H1 (cell line): ENCODE measurements at regions not wholly inside any gene's neighbourhood (a gene's known extent, or its start where the extent isn't known, plus 50 kb on each side); places are given as distances from the start of the nearest gene placed in this dataset.

Experiments used
- BRCA1 ChIP-seq: IDR thresholded peaks from 2 replicates; pipeline ENCODE4 v1.6.1; 2012; ENCODE audit warnings: low read depth, low read length, improper control_type of control experiment
- CHD1 ChIP-seq: IDR thresholded peaks from 2 replicates; pipeline ENCODE4 v1.6.1; 2012; ENCODE audit warnings: low read depth, low read length, improper control_type of control experiment
- GABPA ChIP-seq: IDR thresholded peaks from 2 replicates; pipeline ENCODE4 v1.6.1; 2011; ENCODE audit warnings: mild to moderate bottlenecking, low read length, moderate library complexity, borderline replicate concordance; ENCODE audit not compliant: insufficient read depth
- SIX5 ChIP-seq: IDR thresholded peaks from 2 replicates; pipeline ENCODE4 v1.6.1; 2011; ENCODE audit warnings: mild to moderate bottlenecking, low read depth, low read length
- TF ChIP-seq, protein P1 (sequence below): fragments of 300-600 bp; sonication (generic); IDR thresholded peaks from 2 replicates; pipeline ENCODE4 v1.7.1; 2012; ENCODE audit warnings: low read length, moderate library complexity, mild to moderate bottlenecking, inconsistent platforms; ENCODE audit not compliant: insufficient replicate concordance

DNA sequence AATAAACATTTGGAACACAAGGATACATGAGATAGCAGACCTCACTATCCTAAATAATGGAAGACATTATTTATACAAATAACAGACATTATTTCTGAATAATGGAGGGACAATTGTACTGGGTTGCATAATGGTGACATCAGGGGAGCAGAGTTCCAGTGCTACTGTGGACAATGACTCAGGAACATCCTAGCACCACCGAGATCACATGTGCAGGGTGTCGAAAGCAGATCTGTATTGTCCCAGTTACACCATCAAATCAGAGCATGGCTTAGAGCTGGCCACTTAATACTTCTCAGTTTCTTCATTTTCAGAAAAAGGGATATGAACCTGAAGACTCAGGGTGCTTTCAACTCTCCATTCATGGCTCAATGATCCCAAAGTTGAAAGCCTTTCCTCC is 249.1 kb upstream of the RBMS1 start (continued):
- TF ChIP-seq, protein P1, sequence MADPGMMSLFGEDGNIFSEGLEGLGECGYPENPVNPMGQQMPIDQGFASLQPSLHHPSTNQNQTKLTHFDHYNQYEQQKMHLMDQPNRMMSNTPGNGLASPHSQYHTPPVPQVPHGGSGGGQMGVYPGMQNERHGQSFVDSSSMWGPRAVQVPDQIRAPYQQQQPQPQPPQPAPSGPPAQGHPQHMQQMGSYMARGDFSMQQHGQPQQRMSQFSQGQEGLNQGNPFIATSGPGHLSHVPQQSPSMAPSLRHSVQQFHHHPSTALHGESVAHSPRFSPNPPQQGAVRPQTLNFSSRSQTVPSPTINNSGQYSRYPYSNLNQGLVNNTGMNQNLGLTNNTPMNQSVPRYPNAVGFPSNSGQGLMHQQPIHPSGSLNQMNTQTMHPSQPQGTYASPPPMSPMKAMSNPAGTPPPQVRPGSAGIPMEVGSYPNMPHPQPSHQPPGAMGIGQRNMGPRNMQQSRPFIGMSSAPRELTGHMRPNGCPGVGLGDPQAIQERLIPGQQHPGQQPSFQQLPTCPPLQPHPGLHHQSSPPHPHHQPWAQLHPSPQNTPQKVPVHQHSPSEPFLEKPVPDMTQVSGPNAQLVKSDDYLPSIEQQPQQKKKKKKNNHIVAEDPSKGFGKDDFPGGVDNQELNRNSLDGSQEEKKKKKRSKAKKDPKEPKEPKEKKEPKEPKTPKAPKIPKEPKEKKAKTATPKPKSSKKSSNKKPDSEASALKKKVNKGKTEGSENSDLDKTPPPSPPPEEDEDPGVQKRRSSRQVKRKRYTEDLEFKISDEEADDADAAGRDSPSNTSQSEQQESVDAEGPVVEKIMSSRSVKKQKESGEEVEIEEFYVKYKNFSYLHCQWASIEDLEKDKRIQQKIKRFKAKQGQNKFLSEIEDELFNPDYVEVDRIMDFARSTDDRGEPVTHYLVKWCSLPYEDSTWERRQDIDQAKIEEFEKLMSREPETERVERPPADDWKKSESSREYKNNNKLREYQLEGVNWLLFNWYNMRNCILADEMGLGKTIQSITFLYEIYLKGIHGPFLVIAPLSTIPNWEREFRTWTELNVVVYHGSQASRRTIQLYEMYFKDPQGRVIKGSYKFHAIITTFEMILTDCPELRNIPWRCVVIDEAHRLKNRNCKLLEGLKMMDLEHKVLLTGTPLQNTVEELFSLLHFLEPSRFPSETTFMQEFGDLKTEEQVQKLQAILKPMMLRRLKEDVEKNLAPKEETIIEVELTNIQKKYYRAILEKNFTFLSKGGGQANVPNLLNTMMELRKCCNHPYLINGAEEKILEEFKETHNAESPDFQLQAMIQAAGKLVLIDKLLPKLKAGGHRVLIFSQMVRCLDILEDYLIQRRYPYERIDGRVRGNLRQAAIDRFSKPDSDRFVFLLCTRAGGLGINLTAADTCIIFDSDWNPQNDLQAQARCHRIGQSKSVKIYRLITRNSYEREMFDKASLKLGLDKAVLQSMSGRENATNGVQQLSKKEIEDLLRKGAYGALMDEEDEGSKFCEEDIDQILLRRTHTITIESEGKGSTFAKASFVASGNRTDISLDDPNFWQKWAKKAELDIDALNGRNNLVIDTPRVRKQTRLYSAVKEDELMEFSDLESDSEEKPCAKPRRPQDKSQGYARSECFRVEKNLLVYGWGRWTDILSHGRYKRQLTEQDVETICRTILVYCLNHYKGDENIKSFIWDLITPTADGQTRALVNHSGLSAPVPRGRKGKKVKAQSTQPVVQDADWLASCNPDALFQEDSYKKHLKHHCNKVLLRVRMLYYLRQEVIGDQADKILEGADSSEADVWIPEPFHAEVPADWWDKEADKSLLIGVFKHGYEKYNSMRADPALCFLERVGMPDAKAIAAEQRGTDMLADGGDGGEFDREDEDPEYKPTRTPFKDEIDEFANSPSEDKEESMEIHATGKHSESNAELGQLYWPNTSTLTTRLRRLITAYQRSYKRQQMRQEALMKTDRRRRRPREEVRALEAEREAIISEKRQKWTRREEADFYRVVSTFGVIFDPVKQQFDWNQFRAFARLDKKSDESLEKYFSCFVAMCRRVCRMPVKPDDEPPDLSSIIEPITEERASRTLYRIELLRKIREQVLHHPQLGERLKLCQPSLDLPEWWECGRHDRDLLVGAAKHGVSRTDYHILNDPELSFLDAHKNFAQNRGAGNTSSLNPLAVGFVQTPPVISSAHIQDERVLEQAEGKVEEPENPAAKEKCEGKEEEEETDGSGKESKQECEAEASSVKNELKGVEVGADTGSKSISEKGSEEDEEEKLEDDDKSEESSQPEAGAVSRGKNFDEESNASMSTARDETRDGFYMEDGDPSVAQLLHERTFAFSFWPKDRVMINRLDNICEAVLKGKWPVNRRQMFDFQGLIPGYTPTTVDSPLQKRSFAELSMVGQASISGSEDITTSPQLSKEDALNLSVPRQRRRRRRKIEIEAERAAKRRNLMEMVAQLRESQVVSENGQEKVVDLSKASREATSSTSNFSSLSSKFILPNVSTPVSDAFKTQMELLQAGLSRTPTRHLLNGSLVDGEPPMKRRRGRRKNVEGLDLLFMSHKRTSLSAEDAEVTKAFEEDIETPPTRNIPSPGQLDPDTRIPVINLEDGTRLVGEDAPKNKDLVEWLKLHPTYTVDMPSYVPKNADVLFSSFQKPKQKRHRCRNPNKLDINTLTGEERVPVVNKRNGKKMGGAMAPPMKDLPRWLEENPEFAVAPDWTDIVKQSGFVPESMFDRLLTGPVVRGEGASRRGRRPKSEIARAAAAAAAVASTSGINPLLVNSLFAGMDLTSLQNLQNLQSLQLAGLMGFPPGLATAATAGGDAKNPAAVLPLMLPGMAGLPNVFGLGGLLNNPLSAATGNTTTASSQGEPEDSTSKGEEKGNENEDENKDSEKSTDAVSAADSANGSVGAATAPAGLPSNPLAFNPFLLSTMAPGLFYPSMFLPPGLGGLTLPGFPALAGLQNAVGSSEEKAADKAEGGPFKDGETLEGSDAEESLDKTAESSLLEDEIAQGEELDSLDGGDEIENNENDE: no peak
- TF ChIP-seq SIX5 (no peak), CHD1 (no peak), GABPA (no peak), BRCA1 (no peak)
- TF ChIP-seq, all 59 proteins: peak for 0
